HAP-1 (cell line): ENCODE measurements at regions not wholly inside any gene's neighbourhood (a gene's known extent, or its start where the extent isn't known, plus 50 kb on each side); places are given as distances from the start of the nearest gene placed in this dataset.

ENCODE experiments used
- DNase-seq, 2 experiments: peaks; one replicate each; pipeline ENCODE4 v3.0.0-alpha.2; 2016 to 2020; ENCODE audit warnings: low spot score in 2 of 2
- H3K27me3 ChIP-seq: fragments of 250-450 bp; sonication (Bioruptor Pico); 2 replicates; pipeline ENCODE4 v1.5.1; 2020; ENCODE audit warnings: low read depth, mild to moderate bottlenecking, moderate library complexity
- H3K36me3 ChIP-seq: fragments of 250-450 bp; sonication (Bioruptor Pico); replicated peaks from 2 replicates; pipeline ENCODE4 v1.5.1; 2020; ENCODE audit warnings: mild to moderate bottlenecking
- H3K4me1 ChIP-seq: fragments of 250-450 bp; sonication (Bioruptor Pico); 2 replicates; pipeline ENCODE4 v1.5.1; 2020; ENCODE audit warnings: mild to moderate bottlenecking
- H3K4me3 ChIP-seq: fragments of 250-450 bp; sonication (Bioruptor Pico); 2 replicates; pipeline ENCODE4 v1.5.1; 2020; ENCODE audit warnings: mild to moderate bottlenecking, moderate library complexity
- H3K9me3 ChIP-seq: fragments of 250-450 bp; sonication (Bioruptor Pico); 2 replicates; pipeline ENCODE4 v1.5.1; 2020; ENCODE audit warnings: mild to moderate bottlenecking, moderate library complexity
- in situ Hi-C: fragments of 300-500 bp; cut with MboI; formaldehyde crosslinking; loops from 3 replicates; pipeline ENCODE4 v1.14.3; 2020; ENCODE audit warnings: low sequenced_read_pairs, inconsistent platforms, mixed read lengths

GRCh38 chr3:57009802-57010201 lies 50.7 kb upstream of the SPATA12 start:
- no peak for DNase-seq
- no peaks in the 10 kb centered on the region for H3K9me3 ChIP-seq
- H3K36me3 ChIP-seq = no peaks in the 10 kb centered on the region
- H3K4me3 ChIP-seq = no peak overlapping the region
- H3K4me1 ChIP-seq = no peaks in the 10 kb centered on the region
- no peaks in the 10 kb centered on the region for H3K27me3 ChIP-seq
- in situ Hi-C loops = no loop called here

GRCh38 chr3:57009367-57009766 lies 51.1 kb upstream of the SPATA12 start:
- Histone ChIP-seq H3K4me3 (no peak overlapping the region), H3K4me1 (no peaks in the 10 kb centered on the region)
- in situ Hi-C loops = no loop called here

DNA sequence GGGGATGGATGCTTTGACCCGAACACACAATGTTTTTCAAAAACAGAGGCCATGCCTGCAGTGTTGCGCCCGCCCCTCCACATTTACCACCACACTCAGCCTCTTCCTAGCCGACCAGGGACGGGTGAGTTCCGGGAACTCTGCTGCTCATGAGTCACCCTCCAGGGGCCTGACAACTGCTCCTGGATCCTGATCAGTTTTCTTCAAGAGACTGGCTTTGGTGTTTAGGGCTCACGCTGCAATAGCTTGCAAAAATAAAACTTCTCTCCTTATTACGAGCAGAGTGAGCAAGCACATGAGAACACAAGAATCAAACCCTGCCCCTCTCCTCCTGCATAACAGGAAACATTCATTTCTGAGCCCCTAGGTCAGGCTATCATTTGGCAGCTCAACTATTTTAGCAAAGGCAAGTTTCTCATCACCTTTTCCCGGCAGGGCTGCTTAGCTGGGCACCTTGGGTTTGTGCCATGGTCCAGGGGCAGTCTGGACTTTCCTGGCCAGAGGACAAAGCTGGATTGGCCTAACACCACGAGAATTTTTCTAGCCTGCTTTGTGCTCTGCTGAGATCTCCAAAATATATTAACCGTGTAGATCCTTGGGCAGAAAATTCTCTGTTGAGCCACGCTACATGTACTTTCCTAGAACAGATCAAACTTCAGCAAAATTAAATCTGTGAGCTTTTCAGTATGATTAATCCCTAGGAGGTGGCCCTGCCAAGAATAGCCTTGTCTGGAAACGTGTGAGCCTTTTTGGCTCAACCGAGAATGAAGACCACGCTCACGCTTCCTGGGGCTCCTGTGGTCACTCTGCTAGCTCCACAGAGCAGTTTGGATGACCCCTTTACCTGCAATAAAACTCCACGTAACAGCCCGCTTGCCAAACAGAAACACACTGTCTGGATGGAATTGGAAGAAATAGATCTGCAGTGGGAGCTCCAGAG lies 52.7 kb upstream of the SPATA12 start:
- no peak for DNase-seq
- no peaks in the 10 kb centered on the region for H3K36me3 ChIP-seq
- H3K4me1 ChIP-seq = no peaks in the 10 kb centered on the region
- no peaks in the 10 kb centered on the region for H3K9me3 ChIP-seq
- H3K4me3 ChIP-seq = no peak overlapping the region
- in situ Hi-C loops = no loop called here
- no peaks in the 10 kb centered on the region for H3K27me3 ChIP-seq

More at GRCh38 chr3:57009367-57009766, 51.1 kb upstream of the SPATA12 start:
- DNase-seq = no peak
- no peaks in the 10 kb centered on the region for H3K9me3 ChIP-seq
- H3K36me3 ChIP-seq = no peaks in the 10 kb centered on the region
- H3K27me3 ChIP-seq = no peaks in the 10 kb centered on the region

DNA sequence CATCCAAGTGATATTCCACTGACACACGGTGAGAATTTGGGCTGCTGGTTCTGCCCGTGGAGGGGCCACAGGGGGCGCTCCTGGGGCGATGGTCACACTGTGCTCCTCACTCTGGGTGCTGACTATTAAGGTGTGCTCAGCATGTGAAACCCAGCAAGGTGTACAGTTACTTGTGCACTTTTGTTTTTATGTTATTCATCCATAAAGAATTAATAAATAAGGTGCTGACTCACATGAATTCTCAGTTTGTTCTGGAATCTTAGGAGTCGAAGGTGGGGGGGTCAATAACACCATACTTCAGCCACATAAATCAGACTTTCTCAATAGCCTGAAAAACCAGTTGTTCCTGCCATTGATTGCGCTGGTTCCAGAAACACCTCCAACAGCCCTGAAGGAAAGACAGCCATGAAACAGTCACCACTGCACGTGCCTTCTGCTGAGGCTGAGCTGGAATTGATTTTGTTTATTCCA lies 53.5 kb upstream of the SPATA12 start:
- peak in 1 of 2 experiments; percentile 24 for DNase-seq
- Histone ChIP-seq H3K4me3 (no peak overlapping the region), H3K27me3 (no peaks in the 10 kb centered on the region), H3K9me3 (no peaks in the 10 kb centered on the region), H3K4me1 (no peaks in the 10 kb centered on the region), H3K36me3 (no peaks in the 10 kb centered on the region)
- in situ Hi-C loops = no loop called here

DNA sequence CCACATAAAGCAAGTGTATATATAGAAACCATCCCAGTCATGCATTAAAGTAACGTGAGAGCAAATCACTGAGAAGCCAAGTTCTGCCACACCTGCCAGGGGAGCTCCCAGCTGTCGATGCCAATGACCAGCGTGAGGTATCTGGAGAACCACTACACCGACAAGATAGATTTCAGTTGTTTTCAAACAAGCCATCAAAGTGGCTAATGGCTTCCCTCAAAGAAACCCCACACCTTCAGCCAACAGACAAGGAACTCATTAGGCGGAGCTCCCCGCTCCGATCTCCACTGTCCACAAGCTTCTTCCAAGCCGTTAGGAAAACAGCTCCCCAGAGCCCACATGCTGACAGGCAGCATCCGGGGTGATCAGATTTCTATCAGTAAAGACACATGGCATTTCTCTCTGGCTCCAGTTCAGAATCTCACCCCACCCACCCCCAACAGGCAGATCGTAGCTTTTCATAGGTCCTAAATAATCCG lies 54.2 kb upstream of the SPATA12 start:
- in situ Hi-C loops = no loop called here
- H3K36me3 ChIP-seq = no peaks in the 10 kb centered on the region
- no peaks in the 10 kb centered on the region for H3K27me3 ChIP-seq
- H3K4me3 ChIP-seq = no peak overlapping the region
- DNase-seq = no peak
- no peaks in the 10 kb centered on the region for H3K9me3 ChIP-seq
- H3K4me1 ChIP-seq = no peaks in the 10 kb centered on the region

DNA sequence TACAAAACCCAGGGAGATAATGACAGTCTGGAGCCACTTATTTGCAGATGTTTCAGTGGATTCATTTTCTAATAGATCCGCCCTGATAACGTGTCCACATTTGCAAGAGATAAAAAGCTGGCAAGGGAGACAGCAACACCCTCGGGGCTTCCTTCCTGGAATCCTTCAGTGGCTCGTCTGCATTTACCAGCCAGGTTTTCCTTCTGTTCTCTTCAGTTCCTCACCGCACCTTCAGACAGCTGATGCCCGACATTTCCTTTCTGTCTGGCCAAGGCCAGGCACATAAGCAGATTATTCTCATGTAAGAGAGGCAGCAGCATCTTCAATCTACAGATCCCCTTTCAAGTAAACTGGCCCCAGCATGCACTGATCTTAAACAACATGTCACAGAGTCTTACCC lies 56.2 kb upstream of the SPATA12 start:
- Histone ChIP-seq H3K36me3 (no peaks in the 10 kb centered on the region), H3K4me3 (no peak overlapping the region), H3K9me3 (no peaks in the 10 kb centered on the region), H3K27me3 (no peaks in the 10 kb centered on the region), H3K4me1 (no peaks in the 10 kb centered on the region)
- no peak for DNase-seq
- in situ Hi-C loops = no loop called here

GRCh38 chr3:57003676-57004075 lies 56.8 kb upstream of the SPATA12 start:
- in situ Hi-C loops = no loop called here
- no peaks in the 10 kb centered on the region for H3K36me3 ChIP-seq
- DNase-seq = no peak

DNA sequence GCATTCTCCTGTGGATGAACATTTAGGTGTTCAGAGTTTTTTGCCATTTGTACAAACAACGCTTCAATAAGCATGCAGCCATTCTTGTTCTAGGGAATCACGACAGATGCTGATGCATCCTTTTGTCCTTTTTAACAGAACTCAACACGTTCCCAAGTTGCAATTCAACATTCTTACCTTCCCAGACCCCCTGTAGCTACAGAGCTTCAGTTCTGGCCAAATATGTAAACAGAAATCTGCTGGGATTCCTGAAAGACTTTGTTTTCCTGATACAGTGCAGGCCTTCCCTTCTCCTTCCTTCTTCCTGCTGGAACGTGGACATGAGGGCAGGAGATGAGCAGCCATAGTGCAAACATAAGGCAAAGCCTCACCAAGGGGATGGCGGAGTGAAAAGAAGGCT lies 59.1 kb upstream of the SPATA12 start:
- H3K4me3 ChIP-seq = no peak overlapping the region
- H3K4me1 ChIP-seq = no peaks in the 10 kb centered on the region
- no peak for DNase-seq
- no peaks in the 10 kb centered on the region for H3K36me3 ChIP-seq
- in situ Hi-C loops = no loop called here
- no peaks in the 10 kb centered on the region for H3K9me3 ChIP-seq
- no peaks in the 10 kb centered on the region for H3K27me3 ChIP-seq

More at GRCh38 chr3:57003676-57004075, 56.8 kb upstream of the SPATA12 start:
- H3K9me3 ChIP-seq = no peaks in the 10 kb centered on the region
- H3K4me1 ChIP-seq = no peaks in the 10 kb centered on the region
- H3K27me3 ChIP-seq = no peaks in the 10 kb centered on the region
- no peak overlapping the region for H3K4me3 ChIP-seq

GRCh38 chr3:57000012-57000411 lies 60.5 kb upstream of the SPATA12 start:
- H3K4me1 ChIP-seq = no peaks in the 10 kb centered on the region; the same call in none of the 2 replicates
- no peaks in the 10 kb centered on the region for H3K9me3 ChIP-seq
- H3K4me3 ChIP-seq = no peak overlapping the region
- H3K36me3 ChIP-seq = no peaks in the 10 kb centered on the region
- in situ Hi-C loops = no loop called here
- no peak for DNase-seq
- no peaks in the 10 kb centered on the region for H3K27me3 ChIP-seq

DNA sequence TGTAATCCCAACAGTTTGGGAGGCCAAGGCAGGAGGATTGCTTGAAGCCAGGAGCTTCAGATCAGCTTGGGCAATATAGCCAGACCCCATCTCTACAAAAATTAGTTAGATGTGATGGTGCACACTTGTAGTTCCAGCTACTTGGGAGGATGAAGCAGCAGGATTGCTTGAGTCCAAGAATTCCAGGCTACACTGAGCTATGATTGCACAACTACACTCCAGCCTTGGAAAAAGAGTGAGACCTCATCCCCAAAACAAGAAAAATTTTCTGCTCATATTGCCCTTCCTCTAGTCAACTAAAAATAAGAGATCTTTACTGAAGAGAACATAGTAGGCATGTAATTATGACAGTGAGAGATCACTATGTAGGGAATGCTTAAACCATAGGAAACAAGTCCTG lies 60.9 kb upstream of the SPATA12 start:
- in situ Hi-C loops = no loop called here
- DNase-seq = no peak
- H3K36me3 ChIP-seq = no peaks in the 10 kb centered on the region
- H3K4me3 ChIP-seq = no peak overlapping the region
- no peaks in the 10 kb centered on the region; the same call in none of the 2 replicates for H3K4me1 ChIP-seq
- no peaks in the 10 kb centered on the region for H3K9me3 ChIP-seq
- no peaks in the 10 kb centered on the region for H3K27me3 ChIP-seq

DNA sequence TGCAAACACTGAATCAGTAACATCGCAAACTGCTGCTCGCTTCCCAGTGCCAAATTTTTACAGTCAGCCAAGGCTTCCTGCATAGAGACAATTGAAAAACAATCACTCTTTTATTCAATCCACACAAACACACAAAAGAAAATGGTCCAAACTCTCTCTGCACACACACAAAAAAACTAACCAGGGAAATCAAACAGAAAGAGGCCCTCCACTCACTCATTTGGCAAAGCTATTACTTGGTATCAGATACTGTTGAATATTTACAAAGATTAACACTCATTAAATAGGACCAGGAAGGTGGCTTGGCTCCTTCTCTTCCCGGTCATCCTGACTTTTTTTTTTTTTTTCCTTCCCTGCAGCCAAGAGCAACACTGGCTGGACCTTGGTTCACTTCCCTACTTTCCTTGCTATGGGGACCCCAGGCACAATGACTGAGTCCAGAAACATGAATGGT lies 62.4 kb upstream of the SPATA12 start:
- Histone ChIP-seq H3K4me3 (no peak overlapping the region), H3K4me1 (no peaks in the 10 kb centered on the region; the same call in none of the 2 replicates), H3K36me3 (no peaks in the 10 kb centered on the region), H3K27me3 (no peaks in the 10 kb centered on the region), H3K9me3 (no peaks in the 10 kb centered on the region)
- in situ Hi-C loops = no loop called here
- DNase-seq = no peak

DNA sequence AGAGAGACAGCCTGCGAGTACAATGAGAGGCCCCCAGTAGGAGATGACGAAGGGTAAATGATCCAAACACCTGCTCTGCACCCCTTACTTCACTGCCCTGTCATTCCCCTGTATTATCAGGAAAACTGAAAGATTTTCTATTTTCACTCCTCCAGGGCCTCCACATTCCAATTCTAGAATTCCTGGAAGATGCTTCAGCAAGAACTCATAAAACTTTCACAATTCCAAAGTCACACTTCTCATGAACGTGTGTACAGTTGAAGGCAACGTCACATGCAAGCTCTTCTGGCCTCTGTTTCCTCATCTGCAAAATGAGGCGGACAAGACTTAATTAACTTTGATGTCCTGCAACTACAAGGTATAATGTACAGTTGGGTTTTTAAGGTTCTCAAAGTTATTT lies 62.8 kb upstream of the SPATA12 start:
- no peak for DNase-seq
- in situ Hi-C loops = no loop called here
- no peaks in the 10 kb centered on the region for H3K36me3 ChIP-seq
- H3K27me3 ChIP-seq = no peaks in the 10 kb centered on the region
- no peaks in the 10 kb centered on the region; the same call in none of the 2 replicates for H3K4me1 ChIP-seq
- H3K9me3 ChIP-seq = no peaks in the 10 kb centered on the region
- no peak overlapping the region for H3K4me3 ChIP-seq

- no peak overlapping the region for H3K4me3 ChIP-seq
- in situ Hi-C loops = no loop called here
- no peaks in the 10 kb centered on the region; the same call in none of the 2 replicates for H3K4me1 ChIP-seq
- no peak for DNase-seq
- no peaks in the 10 kb centered on the region for H3K27me3 ChIP-seq
- no peaks in the 10 kb centered on the region for H3K9me3 ChIP-seq
- no peaks in the 10 kb centered on the region for H3K36me3 ChIP-seq
Observed at GRCh38 chr3:56997041-56997440, 63.4 kb upstream of the SPATA12 start.

DNA sequence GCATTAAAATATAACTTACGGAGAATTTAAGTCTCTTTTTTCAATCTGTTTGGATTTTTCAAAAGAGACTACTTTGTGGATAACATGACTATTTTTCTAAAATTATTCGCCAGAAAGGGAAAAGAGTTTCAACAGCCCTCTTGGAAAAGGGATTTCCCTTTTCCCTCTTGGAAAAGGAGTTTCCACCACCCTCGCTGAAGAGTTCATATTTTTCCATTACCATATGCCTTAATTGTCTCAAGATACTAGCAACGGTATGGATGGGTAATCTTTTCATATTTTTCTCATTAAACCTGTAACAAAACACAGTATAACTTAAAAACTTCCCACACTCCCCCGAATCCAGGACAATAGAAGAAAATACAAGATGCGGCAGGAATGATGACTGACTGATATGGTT lies 66.1 kb upstream of the SPATA12 start:
- in situ Hi-C loops = no loop called here

More for the DNA sequence above, 66.1 kb upstream of the SPATA12 start:
- no peaks in the 10 kb centered on the region for H3K36me3 ChIP-seq
- H3K9me3 ChIP-seq = no peaks in the 10 kb centered on the region
- H3K4me1 ChIP-seq = no peaks in the 10 kb centered on the region; the same call in none of the 2 replicates
- H3K4me3 ChIP-seq = no peak overlapping the region
- DNase-seq = no peak
- no peaks in the 10 kb centered on the region for H3K27me3 ChIP-seq
